Liver (tissue), 3 donors: ENCODE measurements at regions not wholly inside any gene's neighbourhood (a gene's known extent, or its start where the extent isn't known, plus 50 kb on each side); places are given as distances from the start of the nearest gene placed in this dataset.

Source experiments
- ATF3 ChIP-seq: IDR thresholded peaks from 2 replicates; pipeline ENCODE4 v1.6.1; 2016; ENCODE audit warnings: antibody characterized with exemption
- CTCF ChIP-seq: fragments of 150-350 bp; IDR thresholded peaks from 2 replicates; pipeline ENCODE4 v1.5.1; 2017; ENCODE audit warnings: improper control_type of control experiment, low read depth, low read length; ENCODE audit not compliant: missing input control
- GABPA ChIP-seq, 2 donors: IDR thresholded peaks in 1 of 2; conservative IDR thresholded peaks in 1 of 2; 2 replicates each; pipeline ENCODE4 v1.6.1; 2016; ENCODE audit warnings: antibody characterized with exemption in 2 of 2, mild to moderate bottlenecking in 1 of 2, moderate library complexity in 1 of 2
- MAX ChIP-seq: IDR thresholded peaks from 2 replicates; pipeline ENCODE4 v1.6.1; 2016; ENCODE audit warnings: antibody characterized with exemption
- RAD21 ChIP-seq, 2 donors: IDR thresholded peaks; 2 replicates each; pipeline ENCODE4 v1.6.1; 2016; ENCODE audit warnings: antibody characterized with exemption in 2 of 2, mild to moderate bottlenecking in 2 of 2
- REST ChIP-seq: IDR thresholded peaks from 2 replicates; pipeline ENCODE4 v1.6.1; 2016; ENCODE audit warnings: antibody characterized with exemption, mild to moderate bottlenecking
- YY1 ChIP-seq: IDR thresholded peaks from 2 replicates; pipeline ENCODE4 v1.6.1; 2016; ENCODE audit warnings: antibody characterized with exemption, mild to moderate bottlenecking
- ZBTB33 ChIP-seq: IDR thresholded peaks from 2 replicates; pipeline ENCODE4 v1.6.1; 2016; ENCODE audit warnings: antibody characterized with exemption
- donor health status: healthy.
- donor health status: healthy.

- no peak for TF ChIP-seq YY1
- TF ChIP-seq CTCF, result no peak
- no peak for TF ChIP-seq RAD21 (IDR thresholded peaks at IDR 0.05)
- no peak for TF ChIP-seq ZBTB33
- TF ChIP-seq REST, result no peak
- no peak for TF ChIP-seq ATF3
- no peak for TF ChIP-seq GABPA (IDR thresholded peaks at IDR 0.05 in 1 of 2, conservative IDR thresholded peaks at IDR 0.05 in 1 of 2)
- no peak for TF ChIP-seq MAX
Measured at GRCh38 chr22:48677621-48678020, 1150.1 kb downstream of the BRD1 start.
